H1 (cell line): ENCODE measurements at regions not wholly inside any gene's neighbourhood (a gene's known extent, or its start where the extent isn't known, plus 50 kb on each side); places are given as distances from the start of the nearest gene placed in this dataset.

Source experiments
- ASH2L ChIP-seq: fragments of 200-600, 300-600 bp; sonication (generic); IDR thresholded peaks from one replicate; pipeline ENCODE4 v1.7.1; 2017; ENCODE audit warnings: low read length
- BACH1 ChIP-seq: IDR thresholded peaks from 2 replicates; pipeline ENCODE4 v1.6.1; 2012; ENCODE audit warnings: low read length, improper control_type of control experiment
- CBX5 ChIP-seq: fragments of 300-800, 300-1000 bp; sonication (generic); IDR thresholded peaks from 2 replicates; pipeline ENCODE4 v1.7.1; 2016; ENCODE audit warnings: antibody characterized with exemption, low read length, low read depth
- CHD1 ChIP-seq: IDR thresholded peaks from 2 replicates; pipeline ENCODE4 v1.6.1; 2012; ENCODE audit warnings: low read depth, low read length, improper control_type of control experiment
- E2F6 ChIP-seq: IDR thresholded peaks from 2 replicates; pipeline ENCODE4 v1.6.1; 2012; ENCODE audit warnings: inconsistent platforms
- NANOG ChIP-seq: IDR thresholded peaks from 2 replicates; pipeline ENCODE4 v1.6.1; 2011; ENCODE audit warnings: low read length, low read depth, mild to moderate bottlenecking, inconsistent platforms; ENCODE audit not compliant: insufficient read depth, poor library complexity, severe bottlenecking
- SIRT6 ChIP-seq: IDR thresholded peaks from one replicate; pipeline ENCODE4 v1.7.1; 2012; ENCODE audit warnings: low read length, inconsistent platforms
- SIX5 ChIP-seq: IDR thresholded peaks from 2 replicates; pipeline ENCODE4 v1.6.1; 2011; ENCODE audit warnings: mild to moderate bottlenecking, low read depth, low read length
- TAF7 ChIP-seq: optimal IDR thresholded peaks from 2 replicates; pipeline ENCODE3; 2011; ENCODE audit warnings: low read depth, mild to moderate bottlenecking, inconsistent platforms, low read length, moderate library complexity, borderline replicate concordance

GRCh38 chr12:95416111-95416636, 57.8 kb upstream of the METAP2 start (continued):
- TF ChIP-seq E2F6, result no peak
- no peak for TF ChIP-seq TAF7
- no peak for TF ChIP-seq NANOG
- no peak for TF ChIP-seq ASH2L
- no peak for TF ChIP-seq CBX5
- TF ChIP-seq BACH1, result no peak
- TF ChIP-seq SIX5, result no peak
- TF ChIP-seq SIRT6, result no peak
- TF ChIP-seq CHD1, result no peak
